ENCODE measurements at regions not wholly inside any gene's neighbourhood (a gene's known extent, or its start where the extent isn't known, plus 50 kb on each side); places are given as distances from the start of the nearest gene placed in this dataset.

DNA sequence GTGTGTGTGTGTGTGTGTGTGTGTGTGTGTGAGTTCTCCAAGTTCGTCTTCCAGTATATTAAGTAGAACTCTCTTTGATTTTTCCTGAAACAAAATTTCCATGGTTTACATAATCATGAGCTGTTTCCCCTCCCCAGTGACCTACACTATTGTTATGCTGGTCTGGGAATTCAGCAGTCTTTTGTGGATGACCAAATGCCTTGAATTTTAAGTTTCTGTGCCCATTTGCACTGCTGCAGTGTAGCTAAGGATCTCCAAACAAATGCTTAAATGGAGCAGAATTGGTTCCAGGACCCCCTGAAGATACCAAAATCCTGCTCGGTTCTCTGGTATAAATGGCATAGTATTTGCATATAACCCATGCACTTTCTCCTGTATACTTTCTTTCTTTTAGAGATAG is 77.2 kb upstream of the SLC34A2 start:
- TF ChIP-seq, protein P1, sequence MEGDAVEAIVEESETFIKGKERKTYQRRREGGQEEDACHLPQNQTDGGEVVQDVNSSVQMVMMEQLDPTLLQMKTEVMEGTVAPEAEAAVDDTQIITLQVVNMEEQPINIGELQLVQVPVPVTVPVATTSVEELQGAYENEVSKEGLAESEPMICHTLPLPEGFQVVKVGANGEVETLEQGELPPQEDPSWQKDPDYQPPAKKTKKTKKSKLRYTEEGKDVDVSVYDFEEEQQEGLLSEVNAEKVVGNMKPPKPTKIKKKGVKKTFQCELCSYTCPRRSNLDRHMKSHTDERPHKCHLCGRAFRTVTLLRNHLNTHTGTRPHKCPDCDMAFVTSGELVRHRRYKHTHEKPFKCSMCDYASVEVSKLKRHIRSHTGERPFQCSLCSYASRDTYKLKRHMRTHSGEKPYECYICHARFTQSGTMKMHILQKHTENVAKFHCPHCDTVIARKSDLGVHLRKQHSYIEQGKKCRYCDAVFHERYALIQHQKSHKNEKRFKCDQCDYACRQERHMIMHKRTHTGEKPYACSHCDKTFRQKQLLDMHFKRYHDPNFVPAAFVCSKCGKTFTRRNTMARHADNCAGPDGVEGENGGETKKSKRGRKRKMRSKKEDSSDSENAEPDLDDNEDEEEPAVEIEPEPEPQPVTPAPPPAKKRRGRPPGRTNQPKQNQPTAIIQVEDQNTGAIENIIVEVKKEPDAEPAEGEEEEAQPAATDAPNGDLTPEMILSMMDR (IDR thresholded peaks at IDR 0.05), result no peak
- no peak for TF ChIP-seq POLR2AphosphoS5 (IDR thresholded peaks at IDR 0.05)
- no peak for TF ChIP-seq POLR2A (IDR thresholded peaks at IDR 0.05)
